Body of pancreas (tissue), 4 donors: ENCODE measurements at regions not wholly inside any gene's neighbourhood (a gene's known extent, or its start where the extent isn't known, plus 50 kb on each side); places are given as distances from the start of the nearest gene placed in this dataset.

Experiments used
- CTCF ChIP-seq, 7 experiments: fragments of 450-650 bp in 4 of 7; fragments of 200-600 bp in 3 of 7; sonication (generic) in 3 of 7; IDR thresholded peaks; one replicate each; pipeline ENCODE4 v1.5.1; 2016 to 2019; ENCODE audit warnings: antibody characterized with exemption in 7 of 7
- POLR2A ChIP-seq, 3 donors: fragments of 450-650 bp; IDR thresholded peaks; one replicate each; pipeline ENCODE4 v1.6.1; 2016; ENCODE audit warnings: antibody characterized with exemption in 3 of 3, mild to moderate bottlenecking in 2 of 3

GRCh38 chr17:71251951-71252350 lies 868.9 kb upstream of the SOX9 start:
- TF ChIP-seq CTCF (IDR thresholded peaks at IDR 0.05): no peak
- no peak for TF ChIP-seq POLR2A (IDR thresholded peaks at IDR 0.05)
